Keratinocyte (primary cell): ENCODE measurements at regions not wholly inside any gene's neighbourhood (a gene's known extent, or its start where the extent isn't known, plus 50 kb on each side); places are given as distances from the start of the nearest gene placed in this dataset.

Experiments
- DNase-seq: peaks from one replicate; pipeline ENCODE4 v3.0.0-alpha.2; 2011; ENCODE audit warnings: low read depth, missing footprints, low spot score
- FAIRE-seq: peaks from 2 replicates; lab custom pipeline; 2011; peaks lifted over from hg19 to GRCh38; lab: Jason Lieb, UNC
- H2AFZ ChIP-seq: 2 replicates; pipeline ENCODE4 v1.6.0; 2012; ENCODE audit warnings: low read length, control low read depth, inconsistent platforms; ENCODE audit not compliant: control insufficient read depth
- H3K27ac ChIP-seq: 2 replicates; pipeline ENCODE4 v1.5.1; 2011; ENCODE audit warnings: low read length; ENCODE audit not compliant: control insufficient read depth, insufficient read depth
- H3K27me3 ChIP-seq: 3 replicates; pipeline ENCODE4 v1.6.0; 2011; ENCODE audit warnings: low read length; ENCODE audit not compliant: control insufficient read depth, insufficient read depth; ENCODE audit errors: extremely low read depth
- H3K36me3 ChIP-seq, 2 experiments: 2 replicates in 1 of 2; 3 replicates in 1 of 2; pipeline ENCODE4 v1.5.1; 2011; ENCODE audit warnings: low read length in 2 of 2, mild to moderate bottlenecking in 1 of 2; ENCODE audit not compliant: control insufficient read depth in 2 of 2, insufficient read depth in 2 of 2; ENCODE audit errors: extremely low read depth in 1 of 2
- H3K4me1 ChIP-seq: 3 replicates; pipeline ENCODE4 v1.5.1; 2011; ENCODE audit warnings: low read length; ENCODE audit not compliant: control insufficient read depth, insufficient read depth; ENCODE audit errors: extremely low read depth
- H3K4me2 ChIP-seq: 3 replicates; pipeline ENCODE4 v1.6.0; 2011; ENCODE audit warnings: low read depth, low read length; ENCODE audit not compliant: control insufficient read depth, insufficient read depth; ENCODE audit errors: extremely low read depth
- H3K4me3 ChIP-seq, 3 experiments: fragments of 200-600 bp in 1 of 3; sonication (generic) in 1 of 3; 2 replicates in 2 of 3; 3 replicates in 1 of 3; pipeline ENCODE4 v1.5.1; 2011 to 2016; ENCODE audit warnings: low read length in 3 of 3, mild to moderate bottlenecking in 3 of 3, control low read depth in 2 of 3, inconsistent platforms in 1 of 3, low read depth in 1 of 3, mixed read lengths in 1 of 3, mixed run types in 1 of 3, moderate library complexity in 1 of 3; ENCODE audit not compliant: control insufficient read depth in 2 of 3, insufficient read depth in 2 of 3; ENCODE audit errors: extremely low read depth in 1 of 3
- H3K79me2 ChIP-seq: 2 replicates; pipeline ENCODE4 v1.6.0; 2012; ENCODE audit warnings: low read length; ENCODE audit not compliant: control insufficient read depth, insufficient read depth
- H3K9ac ChIP-seq: 3 replicates; pipeline ENCODE4 v1.6.0; 2011; ENCODE audit warnings: low read length; ENCODE audit not compliant: control insufficient read depth, insufficient read depth; ENCODE audit errors: extremely low read depth
- H3K9me1 ChIP-seq: 3 replicates; pipeline ENCODE4 v1.6.0; 2011; ENCODE audit warnings: low read length; ENCODE audit not compliant: control insufficient read depth, insufficient read depth; ENCODE audit errors: extremely low read depth
- H3K9me3 ChIP-seq: 2 replicates; pipeline ENCODE4 v1.5.1; 2012; ENCODE audit warnings: low read depth, low read length; ENCODE audit not compliant: control insufficient read depth
- H4K20me1 ChIP-seq: 3 replicates; pipeline ENCODE4 v1.6.0; 2011; ENCODE audit warnings: low read length; ENCODE audit not compliant: control insufficient read depth, insufficient read depth; ENCODE audit errors: extremely low read depth
- EZH2 ChIP-seq: IDR thresholded peaks from one replicate; pipeline ENCODE4 v1.6.1; 2012; ENCODE audit warnings: inconsistent platforms, mild to moderate bottlenecking, low read length, moderate library complexity
- dilution Hi-C: fragments of 300-500 bp; cut with MboI; formaldehyde crosslinking; loops from one replicate; pipeline ENCODE4 v1.7.0; 2020; ENCODE audit warnings: low sequenced_read_pairs; ENCODE audit not compliant: extremely low pct_ligation_motif_present
- TF ChIP-seq, protein P1 (sequence below), 3 experiments: IDR thresholded peaks in 1 of 3; conservative IDR thresholded peaks in 1 of 3; optimal IDR thresholded peaks in 1 of 3; 2 replicates in 2 of 3; 3 replicates in 1 of 3; pipeline versions ENCODE3 to v1.5.1; 2011; ENCODE audit warnings: low read length in 3 of 3, mild to moderate bottlenecking in 3 of 3, moderate library complexity in 2 of 3, control low read depth in 1 of 3, inconsistent platforms in 1 of 3; ENCODE audit not compliant: insufficient read depth in 2 of 3; ENCODE audit errors: extremely low read depth in 1 of 3

GRCh38 chr18:61209801-61210200, 123.4 kb upstream of the CDH20 start:
- H4K20me1 ChIP-seq = no peaks in the 10 kb centered on the region
- H3K79me2 ChIP-seq = no peaks in the 10 kb centered on the region
- H2AFZ ChIP-seq = no peak overlapping the region
- H3K4me3 ChIP-seq = no peak overlapping the region
- DNase-seq (no peak), FAIRE-seq (no peak)
- no peak overlapping the region for H3K4me2 ChIP-seq
- H3K9ac ChIP-seq = no peak overlapping the region
- no peak overlapping the region for H3K27ac ChIP-seq
- no peaks in the 10 kb centered on the region for H3K4me1 ChIP-seq
- no peaks in the 10 kb centered on the region for H3K36me3 ChIP-seq
- H3K9me1 ChIP-seq = no peaks in the 10 kb centered on the region
- H3K9me3 ChIP-seq = no peaks in the 10 kb centered on the region
- TF ChIP-seq, protein P1, sequence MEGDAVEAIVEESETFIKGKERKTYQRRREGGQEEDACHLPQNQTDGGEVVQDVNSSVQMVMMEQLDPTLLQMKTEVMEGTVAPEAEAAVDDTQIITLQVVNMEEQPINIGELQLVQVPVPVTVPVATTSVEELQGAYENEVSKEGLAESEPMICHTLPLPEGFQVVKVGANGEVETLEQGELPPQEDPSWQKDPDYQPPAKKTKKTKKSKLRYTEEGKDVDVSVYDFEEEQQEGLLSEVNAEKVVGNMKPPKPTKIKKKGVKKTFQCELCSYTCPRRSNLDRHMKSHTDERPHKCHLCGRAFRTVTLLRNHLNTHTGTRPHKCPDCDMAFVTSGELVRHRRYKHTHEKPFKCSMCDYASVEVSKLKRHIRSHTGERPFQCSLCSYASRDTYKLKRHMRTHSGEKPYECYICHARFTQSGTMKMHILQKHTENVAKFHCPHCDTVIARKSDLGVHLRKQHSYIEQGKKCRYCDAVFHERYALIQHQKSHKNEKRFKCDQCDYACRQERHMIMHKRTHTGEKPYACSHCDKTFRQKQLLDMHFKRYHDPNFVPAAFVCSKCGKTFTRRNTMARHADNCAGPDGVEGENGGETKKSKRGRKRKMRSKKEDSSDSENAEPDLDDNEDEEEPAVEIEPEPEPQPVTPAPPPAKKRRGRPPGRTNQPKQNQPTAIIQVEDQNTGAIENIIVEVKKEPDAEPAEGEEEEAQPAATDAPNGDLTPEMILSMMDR (optimal IDR thresholded peaks at IDR 0.05 in 1 of 3, IDR thresholded peaks at IDR 0.05 in 1 of 3, conservative IDR thresholded peaks at IDR 0.05 in 1 of 3; ENCODE audit: extremely low read depth in 1 of 3, insufficient read depth in 2 of 3, low read length in 3 of 3) = no peak
- no peak for TF ChIP-seq EZH2
- H3K27me3 ChIP-seq = no peaks in the 10 kb centered on the region
- dilution Hi-C loops = no loop called here

DNA sequence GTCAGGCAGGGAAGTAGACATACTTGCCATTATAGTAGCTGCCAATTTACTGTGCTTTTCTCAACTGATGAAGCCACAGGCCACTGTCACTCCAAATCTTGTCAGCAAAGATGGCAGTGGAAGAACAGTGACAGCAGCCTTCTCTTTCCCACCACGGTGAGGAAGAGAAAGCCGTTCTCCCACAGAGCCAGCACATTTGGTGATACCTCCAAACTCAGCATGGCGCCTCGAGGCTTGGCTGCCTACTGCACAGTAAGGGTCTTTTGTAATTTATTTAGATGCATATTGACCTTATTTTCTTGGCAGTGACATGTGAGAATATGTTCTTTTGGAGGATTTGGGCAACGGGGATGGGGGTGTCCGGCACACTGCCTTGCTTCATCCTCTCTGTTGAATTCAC, 117.2 kb upstream of the CDH20 start:
- Histone ChIP-seq H3K27me3 (no peaks in the 10 kb centered on the region), H3K4me1 (no peaks in the 10 kb centered on the region), H4K20me1 (no peaks in the 10 kb centered on the region), H3K36me3 (no peaks in the 10 kb centered on the region), H3K9me3 (no peaks in the 10 kb centered on the region), H3K79me2 (no peaks in the 10 kb centered on the region), H3K27ac (no peak overlapping the region), H2AFZ (no peak overlapping the region), H3K4me2 (no peak overlapping the region), H3K9ac (no peak overlapping the region), H3K9me1 (no peaks in the 10 kb centered on the region), H3K4me3 (no peak overlapping the region)
- no peak for FAIRE-seq
- no peak for TF ChIP-seq EZH2
- TF ChIP-seq, protein P1 (optimal IDR thresholded peaks at IDR 0.05 in 1 of 3, IDR thresholded peaks at IDR 0.05 in 1 of 3, conservative IDR thresholded peaks at IDR 0.05 in 1 of 3; ENCODE audit: extremely low read depth in 1 of 3, insufficient read depth in 2 of 3, low read length in 3 of 3) = no peak
- dilution Hi-C loops = no loop called here
- no peak for DNase-seq
